ENCODE measurements at regions not wholly inside any gene's neighbourhood (a gene's known extent, or its start where the extent isn't known, plus 50 kb on each side); places are given as distances from the start of the nearest gene placed in this dataset.

DNA sequence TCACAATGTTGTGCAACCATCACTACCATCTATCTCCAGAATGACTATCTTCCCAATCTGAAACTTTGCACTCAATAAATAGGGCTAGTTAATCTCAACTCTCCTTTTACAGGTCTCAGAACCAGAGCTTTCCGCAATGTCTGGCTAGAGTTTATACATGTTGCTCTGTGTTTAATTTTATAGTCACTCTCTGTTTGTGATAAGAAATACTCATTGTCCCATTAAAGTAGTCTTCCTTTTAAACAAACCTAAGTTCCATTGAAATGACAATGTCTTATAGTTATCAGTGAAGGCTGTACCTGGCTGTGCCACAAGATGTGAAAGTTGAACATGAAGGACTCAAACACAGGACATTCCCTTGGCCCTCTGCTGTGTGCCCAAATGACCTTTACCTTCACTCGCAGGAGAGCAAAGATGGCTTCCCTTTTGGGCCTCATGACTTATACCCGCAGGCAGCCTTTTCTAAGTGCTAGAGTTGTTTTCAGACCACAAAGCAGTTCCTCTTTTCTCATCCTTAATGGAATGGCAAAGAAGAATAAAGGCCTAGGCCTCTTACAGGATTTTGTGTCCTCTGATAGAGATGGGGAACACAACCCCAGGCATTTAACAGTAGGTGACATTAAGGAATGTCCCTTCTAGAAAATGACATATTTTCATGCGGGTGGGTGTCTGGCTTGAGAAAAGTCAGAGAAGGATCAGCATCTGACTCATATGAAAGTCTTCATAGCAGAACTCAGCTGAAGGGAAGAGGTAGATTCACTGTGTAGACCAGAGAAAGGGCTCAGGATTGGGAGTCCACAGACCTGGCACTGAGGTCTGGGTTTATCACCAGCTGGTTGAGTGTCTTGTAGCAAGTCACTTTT lies 69.6 kb upstream of the ATP10B start:
- POLR2A ChIA-PET: no interaction called here
- TF ChIP-seq SUZ12 (IDR thresholded peaks at IDR 0.05): no peak
- TF ChIP-seq ZNF384 (IDR thresholded peaks at IDR 0.05): no peak
- no peak for TF ChIP-seq LEF1 (IDR thresholded peaks at IDR 0.05; ENCODE audit: borderline replicate concordance)
- TF ChIP-seq CTBP1 (IDR thresholded peaks at IDR 0.05; ENCODE audit: borderline replicate concordance): no peak
- no peak for TF ChIP-seq SP1 (IDR thresholded peaks at IDR 0.05)
- no peak for TF ChIP-seq ARNT (IDR thresholded peaks at IDR 0.05)
- no peak for TF ChIP-seq BHLHE40 (IDR thresholded peaks at IDR 0.05; ENCODE audit: borderline replicate concordance)
- no peak for TF ChIP-seq FOXK2 (IDR thresholded peaks at IDR 0.05)
- no peak for TF ChIP-seq L3MBTL2 (conservative IDR thresholded peaks at IDR 0.05)
- no peak for DNase-seq (ENCODE audit: extremely low spot score)
- CTCF ChIA-PET: no interaction called here

DNA sequence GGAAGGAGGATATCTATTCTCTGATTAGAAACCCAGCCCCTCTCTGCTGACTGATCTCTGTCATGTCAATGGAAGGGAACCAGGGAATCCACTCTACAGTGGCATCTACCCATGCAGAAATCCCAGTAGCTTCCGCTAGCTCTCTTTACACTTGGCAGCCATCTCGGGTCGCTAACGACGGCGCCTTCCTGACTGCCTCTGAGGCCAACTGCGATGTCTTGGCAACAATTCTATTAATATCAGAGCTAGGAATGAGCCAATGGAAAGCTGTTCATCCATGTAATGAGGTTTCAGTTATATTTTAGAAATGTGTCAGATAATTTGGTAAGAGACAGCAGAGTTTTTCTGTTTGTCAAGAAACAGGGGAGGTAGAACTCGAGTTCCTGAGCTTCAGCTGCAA lies 67.6 kb upstream of the ATP10B start:
- DNase-seq (ENCODE audit: extremely low spot score): no peak
- CTCF ChIA-PET: no interaction called here
- POLR2A ChIA-PET: no interaction called here
- TF ChIP-seq, protein P1, sequence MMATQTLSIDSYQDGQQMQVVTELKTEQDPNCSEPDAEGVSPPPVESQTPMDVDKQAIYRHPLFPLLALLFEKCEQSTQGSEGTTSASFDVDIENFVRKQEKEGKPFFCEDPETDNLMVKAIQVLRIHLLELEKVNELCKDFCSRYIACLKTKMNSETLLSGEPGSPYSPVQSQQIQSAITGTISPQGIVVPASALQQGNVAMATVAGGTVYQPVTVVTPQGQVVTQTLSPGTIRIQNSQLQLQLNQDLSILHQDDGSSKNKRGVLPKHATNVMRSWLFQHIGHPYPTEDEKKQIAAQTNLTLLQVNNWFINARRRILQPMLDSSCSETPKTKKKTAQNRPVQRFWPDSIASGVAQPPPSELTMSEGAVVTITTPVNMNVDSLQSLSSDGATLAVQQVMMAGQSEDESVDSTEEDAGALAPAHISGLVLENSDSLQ (IDR thresholded peaks at IDR 0.05): no peak
- no peak for TF ChIP-seq HDGF (IDR thresholded peaks at IDR 0.05; ENCODE audit: borderline replicate concordance)
- TF ChIP-seq L3MBTL2 (conservative IDR thresholded peaks at IDR 0.05): no peak
- TF ChIP-seq FOXK2 (IDR thresholded peaks at IDR 0.05): no peak
- TF ChIP-seq CTBP1 (IDR thresholded peaks at IDR 0.05; ENCODE audit: borderline replicate concordance): no peak
- TF ChIP-seq NFRKB (IDR thresholded peaks at IDR 0.05): no peak
- no peak for TF ChIP-seq FOXA1 (IDR thresholded peaks at IDR 0.05)
- no peak for TF ChIP-seq ZNF384 (IDR thresholded peaks at IDR 0.05)
- TF ChIP-seq ELF4 (IDR thresholded peaks at IDR 0.05): no peak
- TF ChIP-seq SUZ12 (IDR thresholded peaks at IDR 0.05): no peak
- TF ChIP-seq TARDBP (IDR thresholded peaks at IDR 0.05): no peak
- no peak for TF ChIP-seq BHLHE40 (IDR thresholded peaks at IDR 0.05; ENCODE audit: borderline replicate concordance)
- no peak for TF ChIP-seq FOXM1 (IDR thresholded peaks at IDR 0.05; ENCODE audit: borderline replicate concordance)
- TF ChIP-seq LEF1 (IDR thresholded peaks at IDR 0.05; ENCODE audit: borderline replicate concordance): no peak
- TF ChIP-seq ARNT (IDR thresholded peaks at IDR 0.05): no peak
- no peak for TF ChIP-seq SP1 (IDR thresholded peaks at IDR 0.05)

DNA sequence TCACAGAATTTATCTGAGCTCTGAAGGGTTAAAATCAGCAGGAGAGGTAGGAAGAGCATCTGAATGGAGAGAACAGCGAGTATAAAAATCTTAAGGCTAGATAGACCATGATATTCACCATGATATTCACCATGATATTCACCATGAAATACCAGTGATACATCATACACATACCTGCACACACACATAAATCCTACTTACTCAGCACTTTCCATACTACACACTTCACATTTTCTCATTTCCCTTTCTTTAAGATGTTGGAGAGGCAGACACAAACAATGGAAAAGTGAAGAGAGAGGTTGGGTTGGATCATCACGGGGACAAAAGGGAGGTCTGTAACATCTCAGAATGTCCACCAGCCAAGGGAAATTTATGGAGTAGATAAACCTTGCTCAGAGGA lies 66.4 kb upstream of the ATP10B start:
- TF ChIP-seq NFRKB (IDR thresholded peaks at IDR 0.05) (no peak), BHLHE40 (IDR thresholded peaks at IDR 0.05; ENCODE audit: borderline replicate concordance) (no peak), ELF4 (IDR thresholded peaks at IDR 0.05) (no peak), SP1 (IDR thresholded peaks at IDR 0.05) (no peak), L3MBTL2 (conservative IDR thresholded peaks at IDR 0.05) (no peak), HDGF (IDR thresholded peaks at IDR 0.05; ENCODE audit: borderline replicate concordance) (no peak), FOXM1 (IDR thresholded peaks at IDR 0.05; ENCODE audit: borderline replicate concordance) (no peak), ZNF384 (IDR thresholded peaks at IDR 0.05) (no peak), LEF1 (IDR thresholded peaks at IDR 0.05; ENCODE audit: borderline replicate concordance) (no peak)
- TF ChIP-seq, protein P1 (IDR thresholded peaks at IDR 0.05): no peak
- POLR2A ChIA-PET: no interaction called here
- CTCF ChIA-PET: no interaction called here
- no peak for DNase-seq (ENCODE audit: extremely low spot score)

DNA sequence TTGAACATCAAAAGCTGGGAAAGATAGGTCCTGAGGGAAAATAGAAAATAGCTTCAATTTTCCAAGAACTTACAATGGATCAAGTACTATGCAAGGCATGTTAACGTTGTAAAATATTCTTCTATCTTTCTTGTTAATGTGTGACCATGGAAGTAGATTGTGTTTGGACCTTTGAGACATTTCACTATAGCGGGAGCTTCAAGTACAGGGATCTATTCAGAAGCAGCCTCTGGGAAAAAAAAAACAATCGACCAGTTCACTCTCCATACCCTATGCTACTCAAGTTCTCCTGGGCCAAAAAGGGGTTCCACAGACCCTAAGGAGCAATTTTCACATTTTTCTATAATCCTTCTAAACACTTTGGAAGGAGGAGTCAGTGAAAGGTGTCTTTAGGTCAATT lies 54.1 kb upstream of the ATP10B start:
- DNase-seq (ENCODE audit: extremely low spot score): no peak
- ChIA-PET POLR2A (no interaction called here), CTCF (no interaction called here)
- TF ChIP-seq ZNF384 (IDR thresholded peaks at IDR 0.05) (no peak), BHLHE40 (IDR thresholded peaks at IDR 0.05; ENCODE audit: borderline replicate concordance) (no peak), SUZ12 (IDR thresholded peaks at IDR 0.05) (no peak), NFRKB (IDR thresholded peaks at IDR 0.05) (no peak), ELF4 (IDR thresholded peaks at IDR 0.05) (no peak), CTBP1 (IDR thresholded peaks at IDR 0.05; ENCODE audit: borderline replicate concordance) (no peak), FOXA1 (IDR thresholded peaks at IDR 0.05) (no peak), TARDBP (IDR thresholded peaks at IDR 0.05) (no peak), FOXM1 (IDR thresholded peaks at IDR 0.05; ENCODE audit: borderline replicate concordance) (no peak), SP1 (IDR thresholded peaks at IDR 0.05) (no peak), L3MBTL2 (conservative IDR thresholded peaks at IDR 0.05) (no peak), LEF1 (IDR thresholded peaks at IDR 0.05; ENCODE audit: borderline replicate concordance) (no peak)
- TF ChIP-seq, protein P1 (IDR thresholded peaks at IDR 0.05): no peak

DNA sequence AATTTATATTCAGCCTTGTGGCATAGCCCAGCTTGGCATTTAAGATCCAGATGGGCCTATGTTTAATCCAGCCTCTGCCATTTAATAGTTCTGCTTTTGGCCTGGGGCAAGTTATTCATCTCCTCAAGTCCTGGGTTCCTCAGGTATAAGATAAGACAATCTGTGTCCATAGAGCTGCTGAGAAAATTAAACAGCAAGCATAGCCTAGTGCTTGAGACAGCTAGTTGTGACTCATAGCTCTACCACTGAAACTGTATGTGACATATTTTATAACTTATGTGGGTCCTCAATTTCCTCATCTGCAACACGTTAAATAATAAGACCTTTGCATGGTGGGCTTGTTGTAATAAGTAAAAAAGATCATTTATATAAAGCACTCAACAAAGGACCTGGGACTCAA lies 53.3 kb upstream of the ATP10B start:
- no peak for DNase-seq (ENCODE audit: extremely low spot score)
- CTCF ChIA-PET: no interaction called here
- POLR2A ChIA-PET: no interaction called here
- no peak for TF ChIP-seq ARNT (IDR thresholded peaks at IDR 0.05)

DNA sequence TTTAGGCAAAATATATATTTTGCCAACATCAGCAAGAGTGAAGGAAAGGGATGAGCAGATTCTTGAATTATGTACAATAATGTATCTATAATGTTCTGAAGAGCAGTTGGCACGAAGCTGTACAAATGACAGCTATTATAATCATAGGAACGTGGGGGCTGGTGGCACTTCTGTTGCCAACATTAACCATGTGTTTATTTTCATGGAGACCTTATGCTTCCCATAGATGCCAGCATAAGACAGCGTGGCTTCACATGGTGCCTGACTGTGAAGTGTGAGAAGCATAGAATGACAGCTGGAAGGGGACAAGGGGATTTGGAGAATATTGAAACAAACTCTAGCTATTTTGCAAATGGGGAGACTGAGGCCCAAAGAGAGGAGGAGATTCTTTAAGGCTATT lies 52.6 kb upstream of the ATP10B start:
- POLR2A ChIA-PET: no interaction called here
- CTCF ChIA-PET: no interaction called here
- TF ChIP-seq FOXM1 (IDR thresholded peaks at IDR 0.05; ENCODE audit: borderline replicate concordance): no peak
- TF ChIP-seq, protein P1 (IDR thresholded peaks at IDR 0.05): no peak
- no peak for TF ChIP-seq SUZ12 (IDR thresholded peaks at IDR 0.05)
- no peak for TF ChIP-seq ARNT (IDR thresholded peaks at IDR 0.05)
- TF ChIP-seq CTBP1 (IDR thresholded peaks at IDR 0.05; ENCODE audit: borderline replicate concordance): no peak
- no peak for TF ChIP-seq HDGF (IDR thresholded peaks at IDR 0.05; ENCODE audit: borderline replicate concordance)
- no peak for DNase-seq (ENCODE audit: extremely low spot score)

Data from HEK293T (cell line).